ENCODE measurements at regions not wholly inside any gene's neighbourhood (a gene's known extent, or its start where the extent isn't known, plus 50 kb on each side); places are given as distances from the start of the nearest gene placed in this dataset.

- no peaks in the 10 kb centered on the region for H3K36me3 Mint-ChIP-seq (ENCODE audit: low read depth)
- intact Hi-C loops (cut with micrococcal nuclease) = no loop called here
- no peaks in the 10 kb centered on the region for H3K4me1 Mint-ChIP-seq (ENCODE audit: low read depth)
- no peaks in the 10 kb centered on the region for H3K27me3 Mint-ChIP-seq
- H3K27ac Mint-ChIP-seq = no peak overlapping the region
- no peak overlapping the region for H3K4me3 Mint-ChIP-seq
- peaks cover 43% of the 10 kb centered on the region for H3K9me3 Mint-ChIP-seq
These were observed 884.9 kb downstream of the C6orf118 start for GRCh38 chr6:164424489-164424888.

- Mint-ChIP-seq H3K9me3 (peaks cover 45% of the 10 kb centered on the region), H3K27me3 (no peaks in the 10 kb centered on the region), H3K27ac (no peak overlapping the region), H3K4me1 (ENCODE audit: low read depth) (no peaks in the 10 kb centered on the region), H3K4me3 (no peak overlapping the region), H3K36me3 (ENCODE audit: low read depth) (no peaks in the 10 kb centered on the region)
- intact Hi-C loops (cut with micrococcal nuclease) = no loop called here
These were observed 890.3 kb downstream of the C6orf118 start for GRCh38 chr6:164419099-164419498.

GRCh38 chr6:164418262-164418588 lies 891.2 kb downstream of the C6orf118 start:
- Mint-ChIP-seq H3K9me3 (peaks cover 45% of the 10 kb centered on the region), H3K36me3 (ENCODE audit: low read depth) (no peaks in the 10 kb centered on the region), H3K4me3 (no peak overlapping the region), H3K27me3 (no peaks in the 10 kb centered on the region), H3K4me1 (ENCODE audit: low read depth) (no peaks in the 10 kb centered on the region), H3K27ac (no peak overlapping the region)
- intact Hi-C loops (cut with micrococcal nuclease) = no loop called here

- no peak overlapping the region for H3K4me3 Mint-ChIP-seq
- H3K9me3 Mint-ChIP-seq = peaks cover 45% of the 10 kb centered on the region
- intact Hi-C loops (cut with micrococcal nuclease) = no loop called here
- H3K27ac Mint-ChIP-seq = no peak overlapping the region
- no peaks in the 10 kb centered on the region for H3K36me3 Mint-ChIP-seq (ENCODE audit: low read depth)
- H3K4me1 Mint-ChIP-seq (ENCODE audit: low read depth) = no peaks in the 10 kb centered on the region
- H3K27me3 Mint-ChIP-seq = no peaks in the 10 kb centered on the region
These were observed 891.7 kb downstream of the C6orf118 start for GRCh38 chr6:164417537-164418261.

- H3K4me1 Mint-ChIP-seq (ENCODE audit: low read depth) = no peaks in the 10 kb centered on the region
- H3K9me3 Mint-ChIP-seq = peaks cover 35% of the 10 kb centered on the region
- H3K4me3 Mint-ChIP-seq = no peak overlapping the region
These were observed 893.4 kb downstream of the C6orf118 start for GRCh38 chr6:164415832-164416563.

GRCh38 chr6:164414695-164415094 lies 894.7 kb downstream of the C6orf118 start:
- no peaks in the 10 kb centered on the region for H3K27me3 Mint-ChIP-seq
- H3K4me1 Mint-ChIP-seq (ENCODE audit: low read depth) = no peaks in the 10 kb centered on the region
- peaks cover 37% of the 10 kb centered on the region for H3K9me3 Mint-ChIP-seq
- intact Hi-C loops (cut with micrococcal nuclease) = no loop called here
- H3K27ac Mint-ChIP-seq = no peak overlapping the region
- H3K36me3 Mint-ChIP-seq (ENCODE audit: low read depth) = no peaks in the 10 kb centered on the region
- H3K4me3 Mint-ChIP-seq = no peak overlapping the region

More at GRCh38 chr6:164415832-164416563, 893.4 kb downstream of the C6orf118 start:
- intact Hi-C loops (cut with micrococcal nuclease) = no loop called here
- H3K27ac Mint-ChIP-seq = no peak overlapping the region
- no peaks in the 10 kb centered on the region for H3K36me3 Mint-ChIP-seq (ENCODE audit: low read depth)
- no peaks in the 10 kb centered on the region for H3K27me3 Mint-ChIP-seq

GRCh38 chr6:164412566-164412965 lies 896.8 kb downstream of the C6orf118 start:
- H3K9me3 Mint-ChIP-seq = peaks cover 38% of the 10 kb centered on the region
- no peaks in the 10 kb centered on the region for H3K4me1 Mint-ChIP-seq (ENCODE audit: low read depth)
- intact Hi-C loops (cut with micrococcal nuclease) = no loop called here

GRCh38 chr6:164410017-164410416 lies 899.4 kb downstream of the C6orf118 start:
- intact Hi-C loops (cut with micrococcal nuclease) = no loop called here

More at GRCh38 chr6:164412566-164412965, 896.8 kb downstream of the C6orf118 start:
- Mint-ChIP-seq H3K36me3 (ENCODE audit: low read depth) (no peaks in the 10 kb centered on the region), H3K27me3 (no peaks in the 10 kb centered on the region), H3K4me3 (no peak overlapping the region), H3K27ac (no peak overlapping the region)

GRCh38 chr6:164409309-164410009 lies 899.9 kb downstream of the C6orf118 start:
- H3K9me3 Mint-ChIP-seq = peaks cover 47% of the 10 kb centered on the region
- no peaks in the 10 kb centered on the region for H3K4me1 Mint-ChIP-seq (ENCODE audit: low read depth)
- H3K36me3 Mint-ChIP-seq (ENCODE audit: low read depth) = no peaks in the 10 kb centered on the region
- no peak overlapping the region for H3K4me3 Mint-ChIP-seq
- intact Hi-C loops (cut with micrococcal nuclease) = no loop called here
- H3K27me3 Mint-ChIP-seq = no peaks in the 10 kb centered on the region
- no peak overlapping the region for H3K27ac Mint-ChIP-seq

More at GRCh38 chr6:164410017-164410416, 899.4 kb downstream of the C6orf118 start:
- Mint-ChIP-seq H3K27me3 (no peaks in the 10 kb centered on the region), H3K4me1 (ENCODE audit: low read depth) (no peaks in the 10 kb centered on the region), H3K27ac (no peak overlapping the region), H3K9me3 (peaks cover 43% of the 10 kb centered on the region), H3K36me3 (ENCODE audit: low read depth) (no peaks in the 10 kb centered on the region), H3K4me3 (no peak overlapping the region)

GRCh38 chr6:164408868-164409267 lies 900.5 kb downstream of the C6orf118 start:
- no peaks in the 10 kb centered on the region for H3K27me3 Mint-ChIP-seq
- H3K27ac Mint-ChIP-seq = no peak overlapping the region
- intact Hi-C loops (cut with micrococcal nuclease) = no loop called here
- H3K4me1 Mint-ChIP-seq (ENCODE audit: low read depth) = no peaks in the 10 kb centered on the region
- H3K36me3 Mint-ChIP-seq (ENCODE audit: low read depth) = no peaks in the 10 kb centered on the region
- H3K4me3 Mint-ChIP-seq = no peak overlapping the region
- H3K9me3 Mint-ChIP-seq = peaks cover 42% of the 10 kb centered on the region

GRCh38 chr6:164404812-164405488 lies 904.5 kb downstream of the C6orf118 start:
- intact Hi-C loops (cut with micrococcal nuclease) = no loop called here
- H3K4me3 Mint-ChIP-seq = no peak overlapping the region
- no peaks in the 10 kb centered on the region for H3K4me1 Mint-ChIP-seq (ENCODE audit: low read depth)
- no peaks in the 10 kb centered on the region for H3K27me3 Mint-ChIP-seq
- H3K27ac Mint-ChIP-seq = no peak overlapping the region
- peaks cover 13% of the 10 kb centered on the region for H3K9me3 Mint-ChIP-seq
- H3K36me3 Mint-ChIP-seq (ENCODE audit: low read depth) = no peaks in the 10 kb centered on the region

GRCh38 chr6:164401871-164402270 lies 907.5 kb downstream of the C6orf118 start:
- H3K4me1 Mint-ChIP-seq (ENCODE audit: low read depth) = no peaks in the 10 kb centered on the region
- peaks cover 9% of the 10 kb centered on the region for H3K9me3 Mint-ChIP-seq
- no peak overlapping the region for H3K27ac Mint-ChIP-seq
- intact Hi-C loops (cut with micrococcal nuclease) = no loop called here
- H3K4me3 Mint-ChIP-seq = no peak overlapping the region
- no peaks in the 10 kb centered on the region for H3K27me3 Mint-ChIP-seq
- H3K36me3 Mint-ChIP-seq (ENCODE audit: low read depth) = no peaks in the 10 kb centered on the region

- H3K4me1 Mint-ChIP-seq (ENCODE audit: low read depth) = no peaks in the 10 kb centered on the region
- no peak overlapping the region for H3K4me3 Mint-ChIP-seq
- no peaks in the 10 kb centered on the region for H3K27me3 Mint-ChIP-seq
- intact Hi-C loops (cut with micrococcal nuclease) = no loop called here
- no peak overlapping the region for H3K27ac Mint-ChIP-seq
- H3K9me3 Mint-ChIP-seq = peaks cover 15% of the 10 kb centered on the region
- H3K36me3 Mint-ChIP-seq (ENCODE audit: low read depth) = no peaks in the 10 kb centered on the region
These were observed 910.8 kb downstream of the C6orf118 start for GRCh38 chr6:164398647-164399046.
